IPS-18a (cell line): ENCODE measurements at regions not wholly inside any gene's neighbourhood (a gene's known extent, or its start where the extent isn't known, plus 50 kb on each side); places are given as distances from the start of the nearest gene placed in this dataset.
"Not testable (repeated sequence)": the region's sequence is repeated elsewhere in the genome, so short reads cannot be mapped to it uniquely, and the experiment has no call there.

Experiments
- H3K27ac ChIP-seq: one replicate; pipeline ENCODE4 v1.5.1; 2013; ENCODE audit warnings: low read length
- H3K27me3 ChIP-seq: one replicate; pipeline ENCODE4 v1.6.1; 2013; ENCODE audit warnings: mild to moderate bottlenecking, low read length; ENCODE audit not compliant: control insufficient read depth, insufficient read depth
- H3K36me3 ChIP-seq: one replicate; pipeline ENCODE4 v1.6.1; 2013; ENCODE audit warnings: low read depth, low read length; ENCODE audit not compliant: control insufficient read depth
- H3K4me1 ChIP-seq: one replicate; pipeline ENCODE4 v1.6.1; 2013; ENCODE audit warnings: low read depth, low read length; ENCODE audit not compliant: control insufficient read depth
- H3K4me3 ChIP-seq: one replicate; pipeline ENCODE4 v1.5.1; 2013; ENCODE audit warnings: low read length
- H3K9ac ChIP-seq: one replicate; pipeline ENCODE4 v1.6.1; 2013; ENCODE audit warnings: mild to moderate bottlenecking, low read length, moderate library complexity
- H3K9me3 ChIP-seq: one replicate; pipeline ENCODE4 v1.6.1; 2013; ENCODE audit warnings: low read depth, low read length; ENCODE audit not compliant: control insufficient read depth

DNA sequence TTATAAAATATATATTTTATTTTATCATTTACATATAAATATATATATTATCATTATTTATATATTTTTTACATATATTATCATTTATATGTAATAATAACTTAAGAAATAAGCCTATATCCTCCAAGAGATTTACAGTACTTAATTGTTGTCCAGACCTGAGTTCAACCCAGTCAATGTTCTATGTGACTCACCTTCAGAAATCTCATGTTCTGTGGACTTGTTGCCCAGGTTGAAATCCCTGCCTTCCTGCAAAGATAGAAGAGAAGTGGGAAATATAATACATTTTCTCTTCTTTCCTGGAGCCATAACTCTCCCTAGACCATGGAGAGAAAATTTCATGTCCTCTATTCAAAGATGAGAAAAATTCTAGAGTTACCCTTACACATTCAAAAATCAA lies 247.3 kb downstream of the PARM1 start:
- H3K9ac ChIP-seq = no peak overlapping the region

DNA sequence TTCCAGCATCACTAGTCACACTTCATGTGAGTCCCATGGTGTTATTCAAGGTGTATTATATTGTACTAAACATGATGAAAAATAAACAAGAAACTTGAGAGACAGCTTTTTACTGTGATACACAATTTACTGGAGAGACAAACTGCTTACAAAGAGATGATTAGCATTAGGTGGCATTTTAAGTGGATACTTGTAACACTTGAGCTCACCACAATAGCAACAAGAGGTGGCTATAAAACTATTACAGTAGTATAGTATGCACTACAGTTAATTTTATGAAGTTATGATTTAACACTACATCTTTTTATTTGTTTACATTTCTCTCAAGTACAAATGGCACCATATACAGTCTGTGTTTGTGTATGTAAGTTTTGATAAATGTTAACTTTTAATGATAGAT lies 246.6 kb downstream of the PARM1 start:
- Histone ChIP-seq H3K4me3 (no peak overlapping the region), H3K4me1 (no peaks in the 10 kb centered on the region)

More for the DNA sequence above, 247.3 kb downstream of the PARM1 start:
- Histone ChIP-seq H3K4me3 (no peak overlapping the region), H3K9me3 (no peaks in the 10 kb centered on the region), H3K36me3 (no peaks in the 10 kb centered on the region), H3K27me3 (no peaks in the 10 kb centered on the region), H3K4me1 (no peaks in the 10 kb centered on the region), H3K27ac (no peak overlapping the region)

DNA sequence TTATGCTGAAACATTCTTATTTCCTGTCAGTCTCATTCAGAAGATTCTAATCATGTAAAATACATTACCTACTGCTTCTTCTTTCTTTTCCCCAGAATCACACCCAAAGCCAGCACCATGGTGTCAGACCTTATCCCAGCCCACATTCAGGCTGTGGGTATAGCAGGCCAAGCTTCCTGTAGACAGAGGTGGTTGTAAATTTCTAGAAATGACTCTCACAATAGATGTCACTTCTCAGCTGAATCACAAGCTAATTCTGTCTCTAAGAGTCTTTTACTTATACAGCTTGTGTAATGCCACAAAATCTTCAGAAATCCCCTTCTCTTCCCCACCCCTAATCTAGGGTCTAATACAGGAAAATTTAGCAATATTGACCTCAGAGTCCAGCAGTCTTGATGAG lies 239.6 kb downstream of the PARM1 start:
- Histone ChIP-seq H3K36me3 (no peaks in the 10 kb centered on the region), H3K9ac (no peak overlapping the region), H3K9me3 (no peaks in the 10 kb centered on the region), H3K4me3 (no peak overlapping the region), H3K4me1 (peaks cover 19% of the 10 kb centered on the region), H3K27ac (no peak overlapping the region), H3K27me3 (no peaks in the 10 kb centered on the region)

More for the DNA sequence above, 246.6 kb downstream of the PARM1 start:
- no peaks in the 10 kb centered on the region for H3K36me3 ChIP-seq
- H3K9ac ChIP-seq = no peak overlapping the region
- no peaks in the 10 kb centered on the region for H3K9me3 ChIP-seq
- no peak overlapping the region for H3K27ac ChIP-seq
- H3K27me3 ChIP-seq = no peaks in the 10 kb centered on the region

DNA sequence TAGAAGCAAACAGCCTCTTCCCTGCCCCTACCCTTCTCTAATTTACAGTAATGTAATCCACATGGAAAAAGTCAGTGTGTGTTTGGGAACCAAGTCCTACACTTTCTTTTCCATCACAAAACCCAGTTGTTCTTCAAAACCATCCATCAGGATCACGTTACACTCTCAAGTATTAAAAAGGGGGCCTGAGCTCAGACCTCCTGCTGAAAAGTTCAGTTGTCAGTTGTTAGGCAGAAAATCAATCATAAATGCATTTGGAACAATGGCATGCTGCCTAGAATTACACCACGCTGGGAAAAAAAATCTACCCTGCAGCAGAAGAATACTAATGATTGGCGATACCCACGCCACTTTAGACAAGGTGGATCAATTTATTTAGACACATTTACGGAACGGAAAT lies 236.5 kb downstream of the PARM1 start:
- H3K36me3 ChIP-seq = no peaks in the 10 kb centered on the region
- peaks cover 4% of the 10 kb centered on the region for H3K9me3 ChIP-seq
- peak overlapping the region; percentile 22 for H3K4me3 ChIP-seq
- no peak overlapping the region for H3K9ac ChIP-seq
- peaks cover 24% of the 10 kb centered on the region for H3K4me1 ChIP-seq
- H3K27ac ChIP-seq = no peak overlapping the region
- H3K27me3 ChIP-seq = no peaks in the 10 kb centered on the region

DNA sequence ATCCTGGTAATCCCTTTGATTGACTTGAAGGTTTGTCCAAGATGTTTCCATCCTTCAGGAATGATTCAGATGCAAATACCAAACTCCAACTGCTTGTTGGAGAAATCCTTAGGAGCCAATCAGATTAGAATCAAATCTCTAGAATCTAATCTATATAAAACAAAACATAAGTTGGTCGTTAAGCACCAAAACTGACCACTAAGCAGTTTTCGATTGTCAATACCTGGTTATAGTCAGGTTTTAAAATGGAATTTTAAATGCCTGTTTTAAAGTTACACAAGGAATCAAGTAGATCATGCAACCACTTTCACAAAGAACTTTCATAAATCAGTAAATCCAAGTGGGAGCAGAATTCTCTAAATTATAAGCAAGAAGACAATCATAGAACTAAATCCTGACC lies 236.1 kb downstream of the PARM1 start:
- Histone ChIP-seq H3K27me3 (no peaks in the 10 kb centered on the region), H3K4me3 (peak overlapping the region; percentile 22), H3K36me3 (no peaks in the 10 kb centered on the region), H3K9ac (no peak overlapping the region), H3K9me3 (peaks cover 4% of the 10 kb centered on the region), H3K4me1 (peaks cover 24% of the 10 kb centered on the region), H3K27ac (no peak overlapping the region)

DNA sequence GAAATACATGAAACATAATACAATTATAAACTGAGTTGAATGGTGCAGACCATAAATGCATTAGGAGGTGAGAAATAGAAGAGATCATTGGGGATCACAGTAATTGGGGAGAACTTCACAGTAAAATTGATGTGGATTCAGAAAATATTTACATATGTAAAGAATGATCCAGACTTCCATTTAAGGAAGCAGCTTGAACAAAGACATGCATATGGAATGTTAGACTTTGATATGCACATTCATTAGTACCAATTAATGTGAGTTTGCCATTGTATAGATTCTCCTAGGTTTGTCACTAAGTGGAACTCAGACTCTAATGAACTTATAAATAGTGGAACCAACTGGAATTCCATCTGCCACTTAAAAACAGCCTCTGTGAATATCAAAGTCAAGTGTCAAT lies 235.6 kb downstream of the PARM1 start:
- peaks cover 24% of the 10 kb centered on the region for H3K4me1 ChIP-seq
- peaks cover 4% of the 10 kb centered on the region for H3K9me3 ChIP-seq
- H3K27me3 ChIP-seq = no peaks in the 10 kb centered on the region
- no peak overlapping the region for H3K27ac ChIP-seq
- H3K4me3 ChIP-seq = peak overlapping the region; percentile 22
- no peak overlapping the region for H3K9ac ChIP-seq
- H3K36me3 ChIP-seq = no peaks in the 10 kb centered on the region

GRCh38 chr4:75165100-75165499 lies 232.2 kb downstream of the PARM1 start:
- H3K27me3 ChIP-seq, H3K4me3 ChIP-seq, H3K9me3 ChIP-seq, H3K36me3 ChIP-seq, H3K27ac ChIP-seq, H3K9ac ChIP-seq: not testable (repeated sequence)
- H3K4me1 ChIP-seq = peaks cover 24% of the 10 kb centered on the region

DNA sequence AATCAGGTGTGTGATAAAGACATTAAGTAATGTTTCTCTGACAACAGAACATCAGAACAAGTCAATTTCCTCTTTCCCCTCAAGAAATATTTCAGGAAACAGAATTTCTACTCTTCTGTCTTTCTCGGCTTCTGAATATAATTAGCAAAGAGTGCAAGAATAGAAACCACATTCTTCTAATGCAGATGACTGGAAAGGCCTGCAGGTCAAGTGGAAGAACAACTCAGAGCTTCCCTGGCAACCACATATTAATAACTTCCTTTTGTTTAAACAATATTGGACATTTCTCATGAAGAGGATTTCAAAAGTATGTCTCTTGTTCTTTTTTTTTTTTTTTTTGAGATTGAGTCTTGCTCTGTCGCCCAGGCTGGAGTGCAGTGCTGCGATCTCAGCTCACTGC lies 225.5 kb downstream of the PARM1 start:
- Histone ChIP-seq H3K9me3 (no peaks in the 10 kb centered on the region), H3K9ac (no peak overlapping the region), H3K4me1 (no peaks in the 10 kb centered on the region), H3K27me3 (no peaks in the 10 kb centered on the region), H3K27ac (no peak overlapping the region), H3K4me3 (no peak overlapping the region), H3K36me3 (no peaks in the 10 kb centered on the region)

DNA sequence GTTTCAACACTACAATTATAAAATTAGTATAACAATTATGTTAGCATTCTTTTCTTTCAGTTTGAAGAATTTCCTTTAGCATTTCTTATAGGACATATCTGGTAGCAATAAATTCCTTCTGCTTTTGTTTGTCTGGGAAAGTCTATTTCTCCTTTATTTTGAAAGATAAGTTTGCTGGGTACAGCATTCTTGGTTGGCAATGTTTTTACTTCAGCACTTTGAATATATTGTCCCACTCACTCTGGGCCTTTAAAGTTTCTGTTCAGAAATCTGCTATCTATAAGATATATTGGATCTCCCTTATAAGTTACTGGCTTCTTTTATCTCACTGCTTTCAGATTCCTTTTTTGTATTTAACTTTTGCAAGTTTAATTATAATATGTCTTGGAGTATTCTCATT lies 222.1 kb downstream of the PARM1 start:
- Histone ChIP-seq H3K27ac (no peak overlapping the region), H3K9ac (no peak overlapping the region), H3K36me3 (no peaks in the 10 kb centered on the region), H3K27me3 (no peaks in the 10 kb centered on the region), H3K4me1 (no peaks in the 10 kb centered on the region), H3K4me3 (no peak overlapping the region), H3K9me3 (no peaks in the 10 kb centered on the region)

GRCh38 chr4:75146223-75146622 lies 213.3 kb downstream of the PARM1 start:
- Histone ChIP-seq H3K27me3 (no peaks in the 10 kb centered on the region), H3K9ac (no peak overlapping the region), H3K4me1 (peaks cover 7% of the 10 kb centered on the region)

GRCh38 chr4:75144475-75144874 lies 211.6 kb downstream of the PARM1 start:
- H3K4me3 ChIP-seq = no peak overlapping the region
- H3K27me3 ChIP-seq = no peaks in the 10 kb centered on the region
- H3K4me1 ChIP-seq = peaks cover 7% of the 10 kb centered on the region
- no peaks in the 10 kb centered on the region for H3K36me3 ChIP-seq
- H3K9ac ChIP-seq = no peak overlapping the region
- no peaks in the 10 kb centered on the region for H3K9me3 ChIP-seq
- no peak overlapping the region for H3K27ac ChIP-seq

More at GRCh38 chr4:75146223-75146622, 213.3 kb downstream of the PARM1 start:
- H3K36me3 ChIP-seq = no peaks in the 10 kb centered on the region
- no peaks in the 10 kb centered on the region for H3K9me3 ChIP-seq
- H3K27ac ChIP-seq = no peak overlapping the region
- no peak overlapping the region for H3K4me3 ChIP-seq

- Histone ChIP-seq H3K4me3 (no peak overlapping the region), H3K9me3 (no peaks in the 10 kb centered on the region), H3K27ac (no peak overlapping the region), H3K4me1 (peaks cover 7% of the 10 kb centered on the region), H3K9ac (no peak overlapping the region), H3K27me3 (no peaks in the 10 kb centered on the region), H3K36me3 (no peaks in the 10 kb centered on the region)
Observed at GRCh38 chr4:75142850-75143249, 209.9 kb downstream of the PARM1 start.
